B cell (primary cell): ENCODE measurements at regions not wholly inside any gene's neighbourhood (a gene's known extent, or its start where the extent isn't known, plus 50 kb on each side); places are given as distances from the start of the nearest gene placed in this dataset.

ENCODE experiments used
- ATAC-seq: fragments of 200-7000 bp; cut with Tn5 transposase; one replicate; pipeline ENCODE4 v1.10.0; 2021; ENCODE audit warnings: low read depth, mild to moderate bottlenecking, moderate number of reproducible peaks, moderate library complexity
- CTCF ChIA-PET: fragments of 350-600 bp; sonication (Branson Sonifier 250); formaldehyde crosslinking; loops from one replicate; lab custom pipeline; 2021; ENCODE audit warnings: antibody characterized with exemption, inconsistent platforms; lab: Charles Lee
- POLR2A ChIA-PET: fragments of 350-600 bp; sonication (Branson Sonifier 250); formaldehyde crosslinking; loops from one replicate; lab custom pipeline; 2021; ENCODE audit warnings: antibody characterized with exemption; lab: Charles Lee
- DNase-seq: peaks from one replicate; pipeline ENCODE4 v3.0.0; 2013
- H2AFZ ChIP-seq: 2 replicates; pipeline ENCODE4 v1.6.1; 2012; ENCODE audit warnings: mild to moderate bottlenecking, low read depth, low read length; ENCODE audit not compliant: insufficient read depth, poor library complexity, severe bottlenecking
- H3K27ac ChIP-seq, 2 donors: 1 replicate in 1 of 2; 2 replicates in 1 of 2; pipeline ENCODE4 v1.5.1; 2012 to 2013; ENCODE audit warnings: low read length in 2 of 2, mild to moderate bottlenecking in 2 of 2, moderate library complexity in 1 of 2
- H3K27me3 ChIP-seq, 4 experiments: fragments of 200-600 bp in 1 of 4; sonication (generic) in 1 of 4; replicated peaks in 1 of 4; 1 replicate in 2 of 4; 2 replicates in 2 of 4; pipeline versions ENCODE4 v1.6.1 to v1.7.0; 2013 to 2016; ENCODE audit warnings: low read length in 3 of 4, mild to moderate bottlenecking in 2 of 4, mixed read lengths in 1 of 4, moderate library complexity in 1 of 4; ENCODE audit not compliant: insufficient read depth in 4 of 4, control insufficient read depth in 3 of 4; ENCODE audit errors: control extremely low read depth in 1 of 4
- H3K36me3 ChIP-seq, 2 experiments: replicated peaks in 1 of 2; 1 replicate in 1 of 2; 2 replicates in 1 of 2; pipeline versions ENCODE4 v1.6.1 to v1.7.1; 2013; ENCODE audit warnings: low read length in 1 of 2; ENCODE audit not compliant: insufficient read depth in 2 of 2, control insufficient read depth in 1 of 2; ENCODE audit errors: control extremely low read depth in 1 of 2, extremely low read depth in 1 of 2
- H3K4me1 ChIP-seq, 2 donors: fragments of 200-600 bp in 1 of 2; sonication (generic) in 1 of 2; 1 replicate in 1 of 2; 2 replicates in 1 of 2; pipeline versions ENCODE4 v1.5.1 to v1.6.1; 2013 to 2017; ENCODE audit warnings: low read length in 2 of 2; ENCODE audit not compliant: control insufficient read depth in 2 of 2, insufficient read depth in 2 of 2
- H3K4me2 ChIP-seq: replicated peaks from 2 replicates; pipeline ENCODE3; 2012; ENCODE audit warnings: mild to moderate bottlenecking, low read depth, low read length; ENCODE audit not compliant: poor library complexity, severe bottlenecking
- H3K4me3 ChIP-seq, 5 experiments: fragments of 200-600 bp in 1 of 5; sonication (generic) in 1 of 5; 1 replicate in 3 of 5; 2 replicates in 2 of 5; pipeline versions ENCODE4 v1.5.1 to v1.7.0; 2011 to 2016; ENCODE audit warnings: low read length in 4 of 5, mild to moderate bottlenecking in 4 of 5, low read depth in 2 of 5, control low read depth in 1 of 5, moderate library complexity in 1 of 5; ENCODE audit not compliant: insufficient read depth in 1 of 5; ENCODE audit errors: control extremely low read depth in 1 of 5, extremely low read depth in 1 of 5
- H3K79me2 ChIP-seq: fragments of 200-600 bp; sonication (generic); one replicate; pipeline ENCODE4 v1.6.0; 2016; ENCODE audit warnings: low read length; ENCODE audit not compliant: control insufficient read depth, insufficient read depth
- H3K9ac ChIP-seq: fragments of 200-600 bp; sonication (generic); 2 replicates; pipeline ENCODE4 v1.6.1; 2017; ENCODE audit warnings: mild to moderate bottlenecking, low read length, moderate library complexity
- H3K9me3 ChIP-seq, 3 donors: one replicate each; pipeline versions ENCODE4 v1.6.1 to v1.7.1; 2013; ENCODE audit warnings: low read length in 2 of 3; ENCODE audit not compliant: control insufficient read depth in 2 of 3, insufficient read depth in 1 of 3; ENCODE audit errors: control extremely low read depth in 1 of 3
- H4K20me1 ChIP-seq: 2 replicates; pipeline ENCODE4 v1.6.0; 2012; ENCODE audit warnings: mild to moderate bottlenecking, low read length; ENCODE audit not compliant: insufficient read depth, control insufficient read depth, poor library complexity, severe bottlenecking
- H3K27ac Mint-ChIP-seq: one replicate; pipeline ENCODE4 v1.8.0; 2021; ENCODE audit warnings: mixed read lengths
- H3K27me3 Mint-ChIP-seq: one replicate; pipeline ENCODE4 v1.8.0; 2021; ENCODE audit warnings: mixed read lengths
- H3K4me1 Mint-ChIP-seq: one replicate; pipeline ENCODE4 v1.8.0; 2021; ENCODE audit warnings: mixed read lengths
- H3K4me3 Mint-ChIP-seq: one replicate; pipeline ENCODE4 v1.8.0; 2021; ENCODE audit warnings: mixed read lengths
- H3K9me3 Mint-ChIP-seq: one replicate; pipeline ENCODE4 v1.8.0; 2022; ENCODE audit warnings: mixed read lengths; ENCODE audit not compliant: insufficient read depth
- EZH2 ChIP-seq: IDR thresholded peaks from 2 replicates; pipeline ENCODE4 v1.6.1; 2012; ENCODE audit warnings: borderline replicate concordance, low read depth, mild to moderate bottlenecking, moderate library complexity, low read length; ENCODE audit not compliant: insufficient read depth, poor library complexity, severe bottlenecking
- WGBS: methylation state at CpG from one replicate; pipeline ENCODE4 v1.1.5; 2013; ENCODE audit warnings: missing lambda C conversion rate; ENCODE audit not compliant: insufficient coverage; 5-methylcytosine and 5-hydroxymethylcytosine counted together
- intact Hi-C: fragments of 100-400 bp; cut with micrococcal nuclease; formaldehyde crosslinking; loops from one replicate; pipeline ENCODE4 v1.10.0; 2022
- TF ChIP-seq, protein P1 (sequence below): fragments of 200-600 bp; IDR thresholded peaks from one replicate; pipeline ENCODE4 v1.8.0; 2022; ENCODE audit warnings: antibody characterized with exemption, mild to moderate bottlenecking

DNA sequence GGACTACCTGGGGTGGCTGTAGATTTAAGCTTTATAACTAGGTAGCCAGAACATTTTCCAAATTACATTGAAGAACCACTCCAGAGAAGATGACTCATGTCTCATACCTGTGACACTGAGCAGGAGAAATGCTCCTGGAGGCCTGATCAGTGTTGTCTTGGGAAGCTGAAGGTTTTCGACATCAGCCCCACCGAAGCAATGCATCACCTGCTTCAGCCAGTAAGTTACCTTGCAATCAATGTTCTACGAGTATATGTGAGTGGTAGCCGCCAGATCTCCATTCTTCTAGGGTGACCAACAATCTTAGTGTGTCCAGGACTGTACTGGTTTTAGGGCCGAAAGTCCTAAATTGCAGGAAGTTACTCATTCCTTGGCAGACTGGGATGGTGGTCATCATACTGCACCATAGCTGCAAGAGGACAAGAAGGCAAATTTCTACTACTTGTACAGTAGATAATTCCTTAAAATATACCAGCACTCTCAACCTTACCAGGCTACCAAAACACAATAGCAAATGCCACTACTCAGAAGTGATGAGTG lies 109.3 kb upstream of the LINC00305 start:
- Histone ChIP-seq H4K20me1 (no peaks in the 10 kb centered on the region), H3K4me1 (no peaks in the 10 kb centered on the region), H3K4me2 (no peak overlapping the region), H3K27me3 (no peaks in the 10 kb centered on the region), H3K27ac (no peak overlapping the region), H2AFZ (no peak overlapping the region), H3K4me3 (no peak overlapping the region), H3K79me2 (no peaks in the 10 kb centered on the region), H3K9ac (no peak overlapping the region), H3K9me3 (peaks cover 0 to 2% (median 0%) of the 10 kb centered on the region in 3 donors), H3K36me3 (no peaks in the 10 kb centered on the region)
- Mint-ChIP-seq H3K4me1 (no peaks in the 10 kb centered on the region), H3K9me3 (no peaks in the 10 kb centered on the region), H3K4me3 (no peak overlapping the region), H3K27me3 (no peaks in the 10 kb centered on the region), H3K27ac (no peak overlapping the region)
- TF ChIP-seq, protein P1, sequence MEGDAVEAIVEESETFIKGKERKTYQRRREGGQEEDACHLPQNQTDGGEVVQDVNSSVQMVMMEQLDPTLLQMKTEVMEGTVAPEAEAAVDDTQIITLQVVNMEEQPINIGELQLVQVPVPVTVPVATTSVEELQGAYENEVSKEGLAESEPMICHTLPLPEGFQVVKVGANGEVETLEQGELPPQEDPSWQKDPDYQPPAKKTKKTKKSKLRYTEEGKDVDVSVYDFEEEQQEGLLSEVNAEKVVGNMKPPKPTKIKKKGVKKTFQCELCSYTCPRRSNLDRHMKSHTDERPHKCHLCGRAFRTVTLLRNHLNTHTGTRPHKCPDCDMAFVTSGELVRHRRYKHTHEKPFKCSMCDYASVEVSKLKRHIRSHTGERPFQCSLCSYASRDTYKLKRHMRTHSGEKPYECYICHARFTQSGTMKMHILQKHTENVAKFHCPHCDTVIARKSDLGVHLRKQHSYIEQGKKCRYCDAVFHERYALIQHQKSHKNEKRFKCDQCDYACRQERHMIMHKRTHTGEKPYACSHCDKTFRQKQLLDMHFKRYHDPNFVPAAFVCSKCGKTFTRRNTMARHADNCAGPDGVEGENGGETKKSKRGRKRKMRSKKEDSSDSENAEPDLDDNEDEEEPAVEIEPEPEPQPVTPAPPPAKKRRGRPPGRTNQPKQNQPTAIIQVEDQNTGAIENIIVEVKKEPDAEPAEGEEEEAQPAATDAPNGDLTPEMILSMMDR, result no peak
- TF ChIP-seq EZH2, result no peak
- no peak for DNase-seq
- WGBS, result 99% methylated on average over 5 of the region's 5 CpGs
- ATAC-seq, result no peak
- intact Hi-C loops, result no loop called here
- ChIA-PET CTCF (no interaction called here), POLR2A (no interaction called here)

DNA sequence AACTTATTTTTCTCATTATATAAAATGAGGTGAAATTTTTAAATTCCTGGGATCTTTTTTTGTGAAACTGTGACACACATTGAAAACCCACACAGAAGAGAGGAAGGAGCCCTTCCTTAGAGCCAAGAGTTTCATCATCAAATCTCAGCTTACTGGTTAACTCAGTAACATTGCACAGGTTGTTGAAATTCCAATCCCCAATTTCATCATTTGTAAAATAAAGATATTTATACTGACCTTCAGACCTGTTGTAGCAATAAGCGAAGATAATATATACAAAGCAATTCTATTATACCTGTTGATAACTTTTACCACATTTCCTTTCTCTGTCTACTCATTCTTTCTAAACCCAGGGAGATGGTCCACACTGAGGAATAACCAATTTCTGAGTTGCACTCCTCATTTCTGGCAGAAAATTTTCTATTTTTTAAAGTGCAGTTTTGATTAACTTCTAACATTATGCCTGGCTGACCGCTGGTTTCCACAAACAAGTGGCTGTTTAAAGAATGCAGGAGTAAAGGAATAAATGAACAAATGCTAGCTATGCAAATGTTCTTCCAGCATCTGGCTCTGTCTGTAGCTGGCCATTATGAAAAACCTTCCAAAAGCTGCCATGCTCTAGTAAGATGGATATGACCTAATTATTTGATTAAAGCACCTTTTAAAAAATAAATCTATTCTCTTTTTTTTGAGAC lies 105.7 kb upstream of the LINC00305 start:
- Mint-ChIP-seq H3K27me3 (no peaks in the 10 kb centered on the region), H3K4me1 (no peaks in the 10 kb centered on the region), H3K4me3 (no peak overlapping the region), H3K27ac (no peak overlapping the region), H3K9me3 (no peaks in the 10 kb centered on the region)
- H4K20me1 ChIP-seq, result no peaks in the 10 kb centered on the region
- intact Hi-C loops, result no loop called here
- no CpG with 5 or more reads among the region's 2 CpGs for WGBS
- peaks cover 0 to 2% (median 0%) of the 10 kb centered on the region in 3 donors for H3K9me3 ChIP-seq
- no peak overlapping the region for H3K4me3 ChIP-seq
- no peaks in the 10 kb centered on the region for H3K36me3 ChIP-seq
- DNase-seq (no peak), ATAC-seq (no peak)
- H2AFZ ChIP-seq, result no peak overlapping the region
- H3K4me2 ChIP-seq, result no peak overlapping the region
- no peak for TF ChIP-seq EZH2
- TF ChIP-seq, protein P1, result no peak
- H3K9ac ChIP-seq, result no peak overlapping the region
- no peaks in the 10 kb centered on the region for H3K79me2 ChIP-seq
- H3K4me1 ChIP-seq, result no peaks in the 10 kb centered on the region
- no peaks in the 10 kb centered on the region for H3K27me3 ChIP-seq
- ChIA-PET POLR2A (no interaction called here), CTCF (no interaction called here)
- no peak overlapping the region for H3K27ac ChIP-seq
